ENCODE measurements at regions not wholly inside any gene's neighbourhood (a gene's known extent, or its start where the extent isn't known, plus 50 kb on each side); places are given as distances from the start of the nearest gene placed in this dataset.

GRCh38 chr2:106025796-106026195 is 168.3 kb downstream of the UXS1 start:
- H3K14ac ChIP-seq (ENCODE audit: insufficient read length), result no peak overlapping the region
- no peaks in the 10 kb centered on the region for H3K79me1 ChIP-seq (ENCODE audit: low read depth, low read length)
- no peak overlapping the region for H2AK5ac ChIP-seq (ENCODE audit: low read depth, low read length)
- no peak overlapping the region for H3K23ac ChIP-seq (ENCODE audit: insufficient read length)
- H4K8ac ChIP-seq (ENCODE audit: extremely low read depth, insufficient read depth, low read length), result no peak overlapping the region
- ChIA-PET POLR2A (ENCODE audit: partially characterized antibody) (no interaction called here), CTCF (ENCODE audit: partially characterized antibody) (no interaction called here)
- H3K9me3 ChIP-seq (ENCODE audit: insufficient read depth in 2 of 2, low read depth in 1 of 2, low read length in 1 of 2), result no peaks in the 10 kb centered on the region
- no peaks in the 10 kb centered on the region for H4K20me1 ChIP-seq (replicated peaks in 1 of 2; ENCODE audit: control insufficient read depth in 1 of 2, insufficient read depth in 2 of 2, low read length in 2 of 2)
- H2BK12ac ChIP-seq (ENCODE audit: low read depth, low read length), result no peak overlapping the region
- TF ChIP-seq JUND (IDR thresholded peaks at IDR 0.05; ENCODE audit: low read length), result no peak
- TF ChIP-seq TBP (IDR thresholded peaks at IDR 0.05; ENCODE audit: low read depth, low read length), result no peak
- H3K9ac ChIP-seq (replicated peaks in 1 of 4; ENCODE audit: extremely low read depth in 1 of 4, low read depth in 3 of 4, low read length in 3 of 4), result no peak overlapping the region
- H3K23me2 ChIP-seq (ENCODE audit: low read depth, low read length), result no peaks in the 10 kb centered on the region
- H3K4me1 ChIP-seq (replicated peaks in 1 of 4; ENCODE audit: control insufficient read depth in 3 of 4, insufficient read depth in 4 of 4, low read length in 3 of 4), result peaks cover 0 to 3% (median 1%) of the 10 kb centered on the region in 4 experiments; a peak in 4 of 7 replicates
- H3K27ac ChIP-seq (ENCODE audit: low read depth, low read length), result no peak overlapping the region
- H4K5ac ChIP-seq (ENCODE audit: insufficient read length, low read depth, low read length), result no peak overlapping the region
- H3K79me2 ChIP-seq (ENCODE audit: control insufficient read depth in 1 of 2, insufficient read depth in 2 of 2, low read length in 2 of 2), result no peaks in the 10 kb centered on the region
- no peak overlapping the region for H2AFZ ChIP-seq (ENCODE audit: low read length)
- H3K18ac ChIP-seq (ENCODE audit: extremely low read depth, low read length), result no peak overlapping the region
- no peaks in the 10 kb centered on the region for H3K36me3 ChIP-seq (ENCODE audit: control insufficient read depth in 2 of 4, insufficient read depth in 4 of 4, low read length in 3 of 4)
- H3K4me2 ChIP-seq (ENCODE audit: insufficient read depth in 1 of 2, low read depth in 2 of 2, low read length in 2 of 2), result no peak overlapping the region
- no peak overlapping the region for H2BK5ac ChIP-seq (ENCODE audit: low read depth, low read length)
- H3K4me3 ChIP-seq (ENCODE audit: extremely low read depth in 1 of 4, insufficient read depth in 2 of 4, low read depth in 3 of 4, low read length in 4 of 4), result no peak overlapping the region
- DNase-seq (ENCODE audit: low read depth in 1 of 2, low spot score in 2 of 2), result no peak
- H3K27me3 ChIP-seq (replicated peaks in 1 of 4; ENCODE audit: control insufficient read depth in 3 of 4, extremely low read depth in 1 of 4, insufficient read depth in 3 of 4, low read length in 3 of 4), result no peaks in the 10 kb centered on the region
- H2BK20ac ChIP-seq (ENCODE audit: low read length), result no peak overlapping the region
- FAIRE-seq, result no peak
- WGBS, 2 experiments (ENCODE audit: extremely low coverage in 1 of 2, insufficient coverage in 1 of 2, insufficient read length in 1 of 2, insufficient replicate concordance in 2 of 2, low coverage in 1 of 2, low lambda C conversion rate in 2 of 2, missing lambda C conversion rate in 1 of 2), result 82% methylated on average over 5 of the region's 5 CpGs; no CpG with 5 or more reads in 1 of the 2 experiments
- H2BK15ac ChIP-seq (ENCODE audit: low read length), result no peak overlapping the region
- H3K56ac ChIP-seq (replicated peaks; ENCODE audit: insufficient read length, low read depth, low read length), result no peak overlapping the region
- no peak overlapping the region for H3K4ac ChIP-seq (replicated peaks; ENCODE audit: insufficient read length, low read depth, low read length)
- H2BK120ac ChIP-seq (replicated peaks; ENCODE audit: low read depth, low read length), result no peak overlapping the region
- no peak overlapping the region for H4K91ac ChIP-seq (replicated peaks; ENCODE audit: insufficient read length, low read length)

Measured in H1 (cell line).